ENCODE measurements at regions not wholly inside any gene's neighbourhood (a gene's known extent, or its start where the extent isn't known, plus 50 kb on each side); places are given as distances from the start of the nearest gene placed in this dataset.

DNA sequence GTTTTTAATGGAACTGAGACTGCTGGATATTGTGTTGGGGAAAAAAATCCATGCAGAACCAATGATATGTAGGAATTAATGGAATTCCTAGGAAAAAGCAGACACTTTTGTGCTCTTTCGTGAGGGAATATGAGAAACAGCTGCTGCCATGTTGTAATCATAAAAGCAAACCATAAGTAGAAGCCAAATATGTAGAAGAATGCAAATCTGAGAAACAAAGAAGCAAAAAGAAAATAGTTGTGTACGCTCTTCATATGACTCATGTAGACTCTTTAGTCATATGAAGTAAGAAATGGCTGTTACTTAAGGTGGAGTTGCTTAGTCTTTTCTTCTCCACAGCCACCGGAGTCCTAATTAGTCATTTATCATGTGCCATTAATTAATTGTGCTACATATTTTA lies 298.6 kb upstream of the ZNF717 start (continued):
- TF ChIP-seq, protein P1, sequence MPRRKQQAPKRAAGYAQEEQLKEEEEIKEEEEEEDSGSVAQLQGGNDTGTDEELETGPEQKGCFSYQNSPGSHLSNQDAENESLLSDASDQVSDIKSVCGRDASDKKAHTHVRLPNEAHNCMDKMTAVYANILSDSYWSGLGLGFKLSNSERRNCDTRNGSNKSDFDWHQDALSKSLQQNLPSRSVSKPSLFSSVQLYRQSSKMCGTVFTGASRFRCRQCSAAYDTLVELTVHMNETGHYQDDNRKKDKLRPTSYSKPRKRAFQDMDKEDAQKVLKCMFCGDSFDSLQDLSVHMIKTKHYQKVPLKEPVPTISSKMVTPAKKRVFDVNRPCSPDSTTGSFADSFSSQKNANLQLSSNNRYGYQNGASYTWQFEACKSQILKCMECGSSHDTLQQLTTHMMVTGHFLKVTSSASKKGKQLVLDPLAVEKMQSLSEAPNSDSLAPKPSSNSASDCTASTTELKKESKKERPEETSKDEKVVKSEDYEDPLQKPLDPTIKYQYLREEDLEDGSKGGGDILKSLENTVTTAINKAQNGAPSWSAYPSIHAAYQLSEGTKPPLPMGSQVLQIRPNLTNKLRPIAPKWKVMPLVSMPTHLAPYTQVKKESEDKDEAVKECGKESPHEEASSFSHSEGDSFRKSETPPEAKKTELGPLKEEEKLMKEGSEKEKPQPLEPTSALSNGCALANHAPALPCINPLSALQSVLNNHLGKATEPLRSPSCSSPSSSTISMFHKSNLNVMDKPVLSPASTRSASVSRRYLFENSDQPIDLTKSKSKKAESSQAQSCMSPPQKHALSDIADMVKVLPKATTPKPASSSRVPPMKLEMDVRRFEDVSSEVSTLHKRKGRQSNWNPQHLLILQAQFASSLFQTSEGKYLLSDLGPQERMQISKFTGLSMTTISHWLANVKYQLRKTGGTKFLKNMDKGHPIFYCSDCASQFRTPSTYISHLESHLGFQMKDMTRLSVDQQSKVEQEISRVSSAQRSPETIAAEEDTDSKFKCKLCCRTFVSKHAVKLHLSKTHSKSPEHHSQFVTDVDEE (CRISPR knock-in tag; IDR thresholded peaks at IDR 0.05) = no peak
- TF ChIP-seq ISL1 (CRISPR knock-in tag; IDR thresholded peaks at IDR 0.05) (no peak), CSDC2 (CRISPR knock-in tag; IDR thresholded peaks at IDR 0.05) (no peak)

DNA sequence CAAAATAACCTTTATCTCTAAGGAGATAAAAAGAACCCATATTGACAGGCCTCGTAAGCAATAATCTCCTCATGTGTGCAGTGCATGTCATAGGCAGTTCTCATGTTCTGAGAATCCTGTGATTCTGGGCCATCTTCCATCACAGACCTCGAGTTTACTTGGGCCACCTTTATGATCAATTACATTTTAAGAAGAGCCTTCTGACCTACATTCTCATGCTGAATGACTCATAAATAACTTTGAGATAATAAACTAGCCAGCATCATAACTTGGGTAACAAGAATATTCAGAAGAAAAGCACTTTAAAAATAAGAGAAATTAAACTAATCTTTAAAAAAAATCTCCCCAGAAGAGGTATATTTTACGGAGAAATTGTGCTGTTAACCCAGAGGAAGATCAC lies 310.7 kb upstream of the ZNF717 start:
- no peak for ATAC-seq
- no peak for TF ChIP-seq RARB (CRISPR knock-in tag; IDR thresholded peaks at IDR 0.05)
- TF ChIP-seq BACH2 (CRISPR knock-in tag; IDR thresholded peaks at IDR 0.05; ENCODE audit: borderline replicate concordance) = no peak
- TF ChIP-seq ZC3H10 (CRISPR knock-in tag; IDR thresholded peaks at IDR 0.05) = no peak
- TF ChIP-seq ZNF70 (CRISPR knock-in tag; IDR thresholded peaks at IDR 0.05) = no peak
- TF ChIP-seq OSR1 (CRISPR knock-in tag; IDR thresholded peaks at IDR 0.05) = no peak
- no peak for TF ChIP-seq ISL1 (CRISPR knock-in tag; IDR thresholded peaks at IDR 0.05)
- TF ChIP-seq, protein P1 (CRISPR knock-in tag; IDR thresholded peaks at IDR 0.05) = no peak
- no peak for TF ChIP-seq ZFP30 (CRISPR knock-in tag; IDR thresholded peaks at IDR 0.05)

DNA sequence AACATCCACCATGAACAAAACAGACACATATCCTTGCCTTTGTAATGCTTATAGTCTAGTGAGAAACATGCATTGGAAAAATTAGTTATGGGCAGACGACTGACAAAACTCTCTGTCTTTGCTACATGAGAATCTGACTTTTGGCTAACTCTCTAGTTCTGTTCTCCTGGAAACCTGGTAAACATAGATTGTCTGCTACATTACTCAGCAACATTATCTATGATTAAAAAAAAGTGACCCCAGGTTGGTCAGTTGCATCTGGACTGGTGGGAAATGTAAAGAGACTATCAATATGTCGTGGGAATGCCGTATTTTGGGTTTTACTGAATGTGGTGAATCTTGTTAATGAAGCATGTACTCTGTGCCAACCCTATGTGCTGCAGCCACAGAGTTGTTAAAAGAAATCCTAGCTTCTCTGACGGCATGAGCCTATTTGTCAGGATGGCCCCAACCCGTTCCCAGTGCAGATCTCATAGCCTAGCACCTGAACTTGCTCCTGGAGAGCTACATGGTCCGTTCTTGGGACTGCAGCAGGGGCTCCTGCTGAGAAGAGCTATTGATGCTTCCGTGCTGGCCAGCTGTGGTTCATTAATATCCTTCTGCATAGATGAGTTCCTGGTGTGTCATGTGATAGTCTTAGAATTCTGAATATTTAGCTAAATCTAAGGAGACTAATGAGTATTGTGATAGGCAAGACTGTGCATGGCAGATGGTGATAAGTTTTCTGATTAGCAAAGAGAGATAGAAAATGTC lies 311.7 kb upstream of the ZNF717 start:
- no peak for TF ChIP-seq ISL1 (CRISPR knock-in tag; IDR thresholded peaks at IDR 0.05)
- no peak for TF ChIP-seq ZFP3 (CRISPR knock-in tag; IDR thresholded peaks at IDR 0.05)
- no peak for TF ChIP-seq ARNTL (CRISPR knock-in tag; IDR thresholded peaks at IDR 0.05; ENCODE audit: borderline replicate concordance, low read depth)
- no peak for TF ChIP-seq ZNF565 (CRISPR knock-in tag; conservative IDR thresholded peaks at IDR 0.05; ENCODE audit: low read depth)
- TF ChIP-seq PPARA (CRISPR knock-in tag; IDR thresholded peaks at IDR 0.05; ENCODE audit: borderline replicate concordance) = no peak
- TF ChIP-seq RARB (CRISPR knock-in tag; IDR thresholded peaks at IDR 0.05) = no peak
- TF ChIP-seq ESRRG (CRISPR knock-in tag; IDR thresholded peaks at IDR 0.05) = no peak
- TF ChIP-seq, protein P2, sequence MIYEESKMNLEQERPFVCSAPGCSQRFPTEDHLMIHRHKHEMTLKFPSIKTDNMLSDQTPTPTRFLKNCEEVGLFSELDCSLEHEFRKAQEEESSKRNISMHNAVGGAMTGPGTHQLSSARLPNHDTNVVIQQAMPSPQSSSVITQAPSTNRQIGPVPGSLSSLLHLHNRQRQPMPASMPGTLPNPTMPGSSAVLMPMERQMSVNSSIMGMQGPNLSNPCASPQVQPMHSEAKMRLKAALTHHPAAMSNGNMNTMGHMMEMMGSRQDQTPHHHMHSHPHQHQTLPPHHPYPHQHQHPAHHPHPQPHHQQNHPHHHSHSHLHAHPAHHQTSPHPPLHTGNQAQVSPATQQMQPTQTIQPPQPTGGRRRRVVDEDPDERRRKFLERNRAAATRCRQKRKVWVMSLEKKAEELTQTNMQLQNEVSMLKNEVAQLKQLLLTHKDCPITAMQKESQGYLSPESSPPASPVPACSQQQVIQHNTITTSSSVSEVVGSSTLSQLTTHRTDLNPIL (CRISPR knock-in tag; IDR thresholded peaks at IDR 0.05; ENCODE audit: low read depth) = no peak
- TF ChIP-seq, protein P3, sequence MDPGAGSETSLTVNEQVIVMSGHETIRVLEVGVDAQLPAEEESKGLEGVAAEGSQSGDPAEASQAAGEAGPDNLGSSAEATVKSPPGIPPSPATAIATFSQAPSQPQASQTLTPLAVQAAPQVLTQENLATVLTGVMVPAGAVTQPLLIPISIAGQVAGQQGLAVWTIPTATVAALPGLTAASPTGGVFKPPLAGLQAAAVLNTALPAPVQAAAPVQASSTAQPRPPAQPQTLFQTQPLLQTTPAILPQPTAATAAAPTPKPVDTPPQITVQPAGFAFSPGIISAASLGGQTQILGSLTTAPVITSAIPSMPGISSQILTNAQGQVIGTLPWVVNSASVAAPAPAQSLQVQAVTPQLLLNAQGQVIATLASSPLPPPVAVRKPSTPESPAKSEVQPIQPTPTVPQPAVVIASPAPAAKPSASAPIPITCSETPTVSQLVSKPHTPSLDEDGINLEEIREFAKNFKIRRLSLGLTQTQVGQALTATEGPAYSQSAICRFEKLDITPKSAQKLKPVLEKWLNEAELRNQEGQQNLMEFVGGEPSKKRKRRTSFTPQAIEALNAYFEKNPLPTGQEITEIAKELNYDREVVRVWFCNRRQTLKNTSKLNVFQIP (CRISPR knock-in tag; IDR thresholded peaks at IDR 0.05; ENCODE audit: borderline replicate concordance, low read depth) = no peak
- no peak for TF ChIP-seq BACH2 (CRISPR knock-in tag; IDR thresholded peaks at IDR 0.05; ENCODE audit: borderline replicate concordance)
- TF ChIP-seq, protein P1 (CRISPR knock-in tag; IDR thresholded peaks at IDR 0.05) = no peak
- no peak for TF ChIP-seq ZNF8 (CRISPR knock-in tag; IDR thresholded peaks at IDR 0.05)
- TF ChIP-seq, protein P4, sequence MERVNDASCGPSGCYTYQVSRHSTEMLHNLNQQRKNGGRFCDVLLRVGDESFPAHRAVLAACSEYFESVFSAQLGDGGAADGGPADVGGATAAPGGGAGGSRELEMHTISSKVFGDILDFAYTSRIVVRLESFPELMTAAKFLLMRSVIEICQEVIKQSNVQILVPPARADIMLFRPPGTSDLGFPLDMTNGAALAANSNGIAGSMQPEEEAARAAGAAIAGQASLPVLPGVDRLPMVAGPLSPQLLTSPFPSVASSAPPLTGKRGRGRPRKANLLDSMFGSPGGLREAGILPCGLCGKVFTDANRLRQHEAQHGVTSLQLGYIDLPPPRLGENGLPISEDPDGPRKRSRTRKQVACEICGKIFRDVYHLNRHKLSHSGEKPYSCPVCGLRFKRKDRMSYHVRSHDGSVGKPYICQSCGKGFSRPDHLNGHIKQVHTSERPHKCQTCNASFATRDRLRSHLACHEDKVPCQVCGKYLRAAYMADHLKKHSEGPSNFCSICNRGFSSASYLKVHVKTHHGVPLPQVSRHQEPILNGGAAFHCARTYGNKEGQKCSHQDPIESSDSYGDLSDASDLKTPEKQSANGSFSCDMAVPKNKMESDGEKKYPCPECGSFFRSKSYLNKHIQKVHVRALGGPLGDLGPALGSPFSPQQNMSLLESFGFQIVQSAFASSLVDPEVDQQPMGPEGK (CRISPR knock-in tag; IDR thresholded peaks at IDR 0.05; ENCODE audit: borderline replicate concordance) = no peak
- no peak for ATAC-seq

All from SK-N-SH treated with all-trans-retinoic acid at 6 μM for 48 hours (cell line).